ENCODE measurements at regions not wholly inside any gene's neighbourhood (a gene's known extent, or its start where the extent isn't known, plus 50 kb on each side); places are given as distances from the start of the nearest gene placed in this dataset.

DNA sequence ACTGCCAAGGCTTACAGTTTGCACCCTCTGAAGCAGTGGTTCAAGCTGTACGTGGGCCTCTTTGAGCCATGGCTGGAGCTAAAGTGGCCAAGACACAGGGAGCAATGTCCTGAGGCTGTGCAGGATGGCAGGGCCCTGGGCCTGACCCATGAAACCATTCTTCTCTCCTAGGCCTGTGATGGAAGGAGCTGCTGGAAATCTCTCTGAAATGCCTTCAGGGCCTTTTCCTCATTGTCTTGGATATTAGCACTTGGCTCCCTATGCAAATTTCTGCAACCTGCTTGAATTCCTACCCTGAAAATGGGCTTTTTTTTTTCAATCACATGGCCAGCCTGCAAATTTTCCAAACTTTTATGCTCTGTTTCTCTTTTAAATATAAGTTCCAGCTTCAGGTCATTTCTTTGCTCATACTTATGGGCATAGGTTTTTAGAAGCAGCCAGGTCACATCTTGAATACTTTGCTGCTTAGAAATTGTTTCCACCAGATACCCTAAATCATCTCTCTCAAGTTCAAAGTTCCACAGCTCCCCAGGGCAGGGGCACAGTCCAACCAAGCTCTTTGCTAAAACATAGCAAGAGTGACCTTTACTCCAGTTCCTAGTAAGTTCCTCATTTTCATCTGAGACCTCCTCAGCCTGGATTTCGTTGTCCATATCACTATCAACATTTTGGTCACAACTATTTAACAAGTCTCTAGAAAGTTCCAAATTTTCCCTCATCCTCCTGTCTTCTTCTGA is 138.3 kb downstream of the OSTF1 start:
- TF ChIP-seq, protein P1, sequence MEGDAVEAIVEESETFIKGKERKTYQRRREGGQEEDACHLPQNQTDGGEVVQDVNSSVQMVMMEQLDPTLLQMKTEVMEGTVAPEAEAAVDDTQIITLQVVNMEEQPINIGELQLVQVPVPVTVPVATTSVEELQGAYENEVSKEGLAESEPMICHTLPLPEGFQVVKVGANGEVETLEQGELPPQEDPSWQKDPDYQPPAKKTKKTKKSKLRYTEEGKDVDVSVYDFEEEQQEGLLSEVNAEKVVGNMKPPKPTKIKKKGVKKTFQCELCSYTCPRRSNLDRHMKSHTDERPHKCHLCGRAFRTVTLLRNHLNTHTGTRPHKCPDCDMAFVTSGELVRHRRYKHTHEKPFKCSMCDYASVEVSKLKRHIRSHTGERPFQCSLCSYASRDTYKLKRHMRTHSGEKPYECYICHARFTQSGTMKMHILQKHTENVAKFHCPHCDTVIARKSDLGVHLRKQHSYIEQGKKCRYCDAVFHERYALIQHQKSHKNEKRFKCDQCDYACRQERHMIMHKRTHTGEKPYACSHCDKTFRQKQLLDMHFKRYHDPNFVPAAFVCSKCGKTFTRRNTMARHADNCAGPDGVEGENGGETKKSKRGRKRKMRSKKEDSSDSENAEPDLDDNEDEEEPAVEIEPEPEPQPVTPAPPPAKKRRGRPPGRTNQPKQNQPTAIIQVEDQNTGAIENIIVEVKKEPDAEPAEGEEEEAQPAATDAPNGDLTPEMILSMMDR (IDR thresholded peaks at IDR 0.05): no peak
- TF ChIP-seq TCF7L2 (IDR thresholded peaks at IDR 0.05; ENCODE audit: low read depth, low read length) (no peak), SIN3A (IDR thresholded peaks at IDR 0.05; ENCODE audit: borderline replicate concordance, insufficient read depth, low read depth, low read length) (no peak), POLR2AphosphoS5 (IDR thresholded peaks at IDR 0.05; ENCODE audit: low read depth, low read length) (no peak)
- TF ChIP-seq, protein P2, sequence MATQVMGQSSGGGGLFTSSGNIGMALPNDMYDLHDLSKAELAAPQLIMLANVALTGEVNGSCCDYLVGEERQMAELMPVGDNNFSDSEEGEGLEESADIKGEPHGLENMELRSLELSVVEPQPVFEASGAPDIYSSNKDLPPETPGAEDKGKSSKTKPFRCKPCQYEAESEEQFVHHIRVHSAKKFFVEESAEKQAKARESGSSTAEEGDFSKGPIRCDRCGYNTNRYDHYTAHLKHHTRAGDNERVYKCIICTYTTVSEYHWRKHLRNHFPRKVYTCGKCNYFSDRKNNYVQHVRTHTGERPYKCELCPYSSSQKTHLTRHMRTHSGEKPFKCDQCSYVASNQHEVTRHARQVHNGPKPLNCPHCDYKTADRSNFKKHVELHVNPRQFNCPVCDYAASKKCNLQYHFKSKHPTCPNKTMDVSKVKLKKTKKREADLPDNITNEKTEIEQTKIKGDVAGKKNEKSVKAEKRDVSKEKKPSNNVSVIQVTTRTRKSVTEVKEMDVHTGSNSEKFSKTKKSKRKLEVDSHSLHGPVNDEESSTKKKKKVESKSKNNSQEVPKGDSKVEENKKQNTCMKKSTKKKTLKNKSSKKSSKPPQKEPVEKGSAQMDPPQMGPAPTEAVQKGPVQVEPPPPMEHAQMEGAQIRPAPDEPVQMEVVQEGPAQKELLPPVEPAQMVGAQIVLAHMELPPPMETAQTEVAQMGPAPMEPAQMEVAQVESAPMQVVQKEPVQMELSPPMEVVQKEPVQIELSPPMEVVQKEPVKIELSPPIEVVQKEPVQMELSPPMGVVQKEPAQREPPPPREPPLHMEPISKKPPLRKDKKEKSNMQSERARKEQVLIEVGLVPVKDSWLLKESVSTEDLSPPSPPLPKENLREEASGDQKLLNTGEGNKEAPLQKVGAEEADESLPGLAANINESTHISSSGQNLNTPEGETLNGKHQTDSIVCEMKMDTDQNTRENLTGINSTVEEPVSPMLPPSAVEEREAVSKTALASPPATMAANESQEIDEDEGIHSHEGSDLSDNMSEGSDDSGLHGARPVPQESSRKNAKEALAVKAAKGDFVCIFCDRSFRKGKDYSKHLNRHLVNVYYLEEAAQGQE (IDR thresholded peaks at IDR 0.05; ENCODE audit: insufficient read depth in 1 of 2, low read depth in 2 of 2, low read length in 1 of 2): no peak
